ENCODE measurements at regions not wholly inside any gene's neighbourhood (a gene's known extent, or its start where the extent isn't known, plus 50 kb on each side); places are given as distances from the start of the nearest gene placed in this dataset.
"Not testable (repeated sequence)": the region's sequence is repeated elsewhere in the genome, so short reads cannot be mapped to it uniquely, and the experiment has no call there.

DNA sequence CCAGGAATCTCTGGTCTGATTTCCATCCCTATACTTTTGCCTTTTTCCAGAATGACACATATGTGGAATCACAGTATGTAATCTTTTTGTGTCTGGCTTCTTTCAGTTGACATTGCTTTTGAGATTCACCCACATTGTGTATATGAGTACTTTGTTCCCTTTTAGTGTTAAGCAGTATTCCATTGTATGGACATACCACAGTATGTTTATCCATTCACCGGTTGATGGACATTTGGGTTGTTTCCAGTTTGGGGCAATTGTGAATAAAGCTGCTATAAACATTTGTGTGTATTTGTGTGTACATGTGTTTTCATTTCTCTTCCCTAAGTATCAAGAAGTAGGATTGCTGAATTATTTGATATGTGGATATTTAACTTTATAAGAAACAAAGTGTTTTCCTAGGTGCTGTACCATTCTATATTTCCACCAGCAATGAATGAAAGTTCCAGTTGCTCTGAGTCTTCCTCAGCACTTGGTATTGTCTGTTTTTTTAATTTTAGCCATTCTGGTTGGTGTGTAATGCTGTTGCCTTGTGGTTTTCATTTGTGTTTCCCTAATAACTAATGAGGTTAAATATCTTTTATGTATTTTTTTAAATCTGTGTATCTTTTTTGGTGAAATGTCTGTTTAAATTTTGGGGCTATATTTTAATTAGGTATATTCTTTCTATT, 203.5 kb upstream of the HAAO start:
- no peak for DNase-seq (ENCODE audit: low read depth)

DNA sequence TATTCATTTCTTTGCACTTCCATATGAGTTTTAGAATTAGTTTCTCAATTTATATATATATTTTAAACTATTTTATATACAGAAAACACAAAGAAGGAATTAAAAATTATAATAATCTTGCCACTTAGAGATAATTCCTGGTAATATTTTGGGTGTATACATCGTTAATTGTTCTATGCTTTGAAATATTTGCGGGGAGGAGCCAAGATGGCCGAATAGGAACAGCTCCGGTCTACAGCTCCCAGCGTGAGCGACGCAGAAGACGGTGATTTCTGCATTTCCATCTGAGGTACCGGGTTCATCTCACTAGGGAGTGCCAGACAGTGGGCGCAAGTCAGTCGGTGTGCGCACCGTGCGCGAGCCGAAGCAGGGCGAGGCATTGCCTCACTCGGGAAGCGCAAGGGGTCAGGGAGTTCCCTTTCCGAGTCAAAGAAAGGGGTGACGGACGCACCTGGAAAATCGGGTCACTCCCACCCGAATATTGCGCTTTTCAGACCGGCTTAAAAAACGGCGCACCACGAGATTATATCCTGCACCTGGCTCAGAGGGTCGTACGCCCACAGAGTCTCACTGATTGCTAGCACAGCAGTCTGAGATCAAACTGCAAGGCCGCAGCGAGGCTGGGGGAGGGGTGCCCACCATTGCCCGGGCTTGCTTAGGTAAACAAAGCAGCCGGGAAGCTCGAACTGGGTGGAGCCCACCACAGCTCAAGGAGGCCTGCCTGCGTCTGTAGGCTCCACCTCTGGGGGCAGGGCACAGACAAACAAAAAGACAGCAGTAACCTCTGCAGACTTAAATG, 197.1 kb upstream of the HAAO start:
- DNase-seq (ENCODE audit: low read depth), result not testable (repeated sequence)

DNA sequence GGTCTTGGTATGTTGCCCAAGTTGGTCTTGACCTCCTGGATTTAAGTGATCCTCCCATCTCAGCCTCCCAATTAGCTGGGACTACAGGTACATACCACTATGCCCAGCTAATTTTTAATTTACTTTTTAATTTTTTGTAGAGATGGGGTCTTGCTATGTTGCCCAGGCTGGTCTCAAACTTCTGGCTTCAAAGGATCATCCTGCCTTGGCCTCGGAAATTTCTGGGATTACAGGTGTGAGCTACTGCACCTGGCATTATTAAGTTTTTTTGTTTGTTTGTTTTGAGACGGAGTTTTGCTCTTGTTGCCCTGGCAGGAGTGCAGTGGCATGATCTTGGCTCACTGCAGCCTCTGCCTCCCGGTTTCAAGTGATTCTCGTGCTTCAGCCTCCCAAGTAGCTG, 195.7 kb upstream of the HAAO start:
- not testable (repeated sequence) for DNase-seq (ENCODE audit: low read depth)

DNA sequence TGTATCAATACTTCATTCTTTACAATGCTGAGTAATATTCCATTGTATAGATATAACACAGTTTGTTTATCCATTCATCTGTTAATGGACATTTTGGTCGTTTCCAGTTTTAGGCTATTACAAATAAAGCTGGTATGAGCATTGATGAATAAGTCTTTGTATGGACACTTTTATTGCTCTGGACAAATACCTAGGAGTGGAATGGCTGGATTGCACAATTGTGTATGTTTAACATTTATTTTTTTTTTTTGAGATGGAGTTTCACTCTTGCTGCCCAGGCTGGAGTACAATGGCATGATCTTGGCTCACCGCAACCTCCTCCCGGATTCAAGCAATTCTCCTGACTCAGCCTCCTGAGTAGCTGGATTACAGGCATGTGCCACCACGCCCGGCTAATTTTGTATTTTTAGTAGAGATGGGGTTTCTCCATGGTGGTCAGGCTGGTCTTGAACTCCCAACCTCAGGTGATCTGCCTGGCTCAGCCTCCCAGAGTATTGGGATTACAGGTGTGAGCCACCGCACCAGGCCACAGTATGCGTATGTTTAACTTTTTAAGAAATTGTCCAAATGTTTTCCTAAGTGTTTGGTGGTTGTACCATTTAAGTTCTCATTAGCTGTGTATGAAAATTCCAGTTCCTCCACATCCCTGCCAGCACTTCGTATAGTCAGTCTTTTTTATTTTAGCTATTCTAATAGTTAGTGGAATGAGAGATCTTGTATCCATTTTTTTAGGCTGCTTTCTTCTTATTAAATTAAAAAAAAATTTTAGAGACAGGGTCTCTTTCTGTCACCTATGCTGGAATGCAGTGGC, 194.9 kb upstream of the HAAO start:
- DNase-seq (ENCODE audit: low read depth), result peak; percentile 33

DNA sequence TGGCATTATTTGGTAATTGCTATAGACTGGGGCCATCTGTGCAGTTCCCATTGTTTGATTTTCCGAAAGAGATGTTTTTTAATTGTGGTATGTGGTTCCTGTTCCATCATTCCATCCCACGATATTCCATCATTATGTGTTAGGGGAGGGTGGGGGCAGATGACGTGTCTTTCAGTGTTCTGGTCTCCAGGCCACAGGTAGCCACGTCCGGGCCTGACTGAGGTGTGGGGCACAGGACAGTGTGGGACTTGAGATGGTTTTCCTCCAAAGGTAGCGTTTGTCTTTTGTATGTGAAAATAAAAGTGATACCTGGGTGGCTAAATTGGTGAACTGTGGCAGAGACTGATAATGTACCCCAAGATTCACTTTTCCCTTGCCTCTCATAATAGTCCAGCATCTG, 192.2 kb upstream of the HAAO start:
- no peak for DNase-seq (ENCODE audit: low read depth)

DNA sequence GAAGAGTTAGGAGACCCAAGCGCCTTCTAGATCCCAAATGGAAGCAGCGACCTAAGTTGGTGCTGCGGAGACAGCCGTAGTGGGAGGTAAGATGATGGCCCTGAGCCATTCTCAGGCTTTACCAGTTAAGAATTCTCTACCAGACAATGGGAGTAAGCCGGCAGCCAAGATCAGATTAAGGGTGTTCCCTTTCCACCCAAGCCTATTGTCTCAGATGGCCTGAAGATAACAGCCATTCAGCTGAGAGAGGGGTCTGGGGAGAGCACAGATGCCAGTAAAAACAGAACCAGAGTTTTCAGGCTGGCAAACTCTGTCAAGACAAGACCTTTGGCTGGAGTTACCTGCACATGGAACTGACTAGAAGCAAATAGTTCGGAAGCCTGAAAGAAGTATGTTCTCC, 191.7 kb upstream of the HAAO start:
- no peak for DNase-seq (ENCODE audit: low read depth)

DNA sequence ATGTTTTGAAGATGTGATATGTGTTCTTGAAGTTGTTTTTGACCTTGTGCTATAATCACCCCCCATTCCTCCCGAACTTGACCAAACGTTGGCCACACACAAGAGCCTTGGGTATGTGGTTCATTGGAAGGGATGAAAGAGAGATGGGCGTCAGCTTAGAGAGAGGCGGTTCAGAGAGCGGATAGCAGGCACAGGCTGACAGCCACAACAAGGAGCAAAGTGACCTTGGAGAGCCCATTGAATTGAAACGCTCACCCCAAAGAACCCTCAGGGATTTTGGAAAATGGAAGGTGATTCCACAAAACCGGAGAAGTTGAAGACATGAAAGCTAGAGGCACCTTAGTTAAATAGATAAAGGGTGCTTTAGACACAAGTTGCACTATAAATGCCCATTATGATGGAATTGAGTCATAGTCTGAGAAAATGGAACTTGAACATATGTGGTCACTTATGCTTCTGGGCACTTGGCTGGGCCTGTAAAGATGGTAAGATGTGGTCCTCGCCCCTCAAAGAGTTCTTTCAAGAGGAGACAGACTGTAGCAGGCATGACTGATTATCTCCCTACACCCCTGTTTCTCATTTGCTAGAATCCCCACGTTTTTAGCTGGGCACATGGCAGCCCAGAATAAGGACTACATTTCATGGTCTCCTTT, 188.5 kb upstream of the HAAO start:
- DNase-seq (ENCODE audit: low read depth), result no peak

DNA sequence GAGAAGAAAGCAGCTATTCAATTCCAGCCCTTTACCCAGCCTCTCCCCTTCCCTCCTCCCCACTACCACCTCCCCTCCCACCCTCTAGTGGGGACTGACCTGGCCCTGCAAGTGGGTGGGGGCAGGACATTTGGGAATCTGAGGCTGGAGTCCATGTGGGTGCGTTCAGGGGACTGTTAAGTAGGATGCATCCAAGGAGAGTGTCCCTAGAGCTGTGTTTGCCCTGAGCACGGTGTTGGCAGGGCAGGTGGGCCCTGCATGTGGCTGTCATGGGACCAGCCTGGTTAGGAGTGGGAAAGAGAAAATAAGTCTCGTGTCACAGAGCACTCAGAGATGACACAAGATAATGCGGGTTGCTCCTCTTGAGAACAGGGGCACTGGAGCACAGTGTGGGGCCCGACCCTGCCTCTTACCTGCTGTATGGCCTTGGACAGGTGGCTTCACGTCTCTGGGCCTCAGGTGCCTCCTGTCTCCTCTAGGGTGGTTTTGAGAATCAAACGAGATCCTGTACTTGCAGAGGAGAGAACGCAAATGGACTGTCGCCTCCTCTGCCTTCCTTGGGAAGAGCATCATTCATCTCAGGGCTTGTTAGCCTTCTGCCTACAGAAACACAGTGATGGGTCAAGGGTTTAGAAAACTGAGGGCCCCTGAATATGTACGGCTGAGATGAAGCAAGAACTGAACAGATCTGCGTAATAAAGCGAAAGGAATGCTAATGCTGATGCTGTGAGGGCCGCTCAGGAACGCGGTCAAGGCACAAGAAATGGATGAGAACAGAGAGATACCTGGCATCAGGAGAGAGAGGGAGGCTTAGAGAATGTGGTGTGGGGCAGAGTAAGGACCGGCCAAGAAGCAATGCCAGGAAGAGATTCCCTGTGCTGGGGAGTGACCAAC, 187.7 kb upstream of the HAAO start:
- no peak for DNase-seq (ENCODE audit: low read depth)

DNA sequence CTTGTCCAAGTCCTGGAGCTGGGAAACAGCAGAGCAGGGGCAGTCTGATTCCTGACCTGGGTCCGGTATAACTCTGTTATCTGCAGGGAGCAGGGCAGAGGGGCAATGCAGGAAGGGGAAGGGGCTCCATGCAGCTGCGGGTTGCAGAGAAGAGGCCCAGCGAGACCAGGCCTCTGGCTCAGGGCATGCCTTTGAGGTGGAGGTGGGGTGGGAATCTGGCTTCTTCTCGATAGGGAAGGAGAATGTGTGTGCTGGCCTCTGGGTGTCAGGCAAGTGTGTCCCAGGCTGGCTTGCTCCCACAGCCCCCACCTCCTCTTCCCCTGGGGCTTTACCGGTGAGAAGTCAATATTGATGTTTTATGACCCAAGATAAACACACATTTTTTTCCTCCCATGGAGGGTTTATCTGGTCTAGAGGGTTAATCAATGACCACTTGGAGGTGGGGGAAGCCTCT, 187.1 kb upstream of the HAAO start:
- no peak for DNase-seq (ENCODE audit: low read depth)

DNA sequence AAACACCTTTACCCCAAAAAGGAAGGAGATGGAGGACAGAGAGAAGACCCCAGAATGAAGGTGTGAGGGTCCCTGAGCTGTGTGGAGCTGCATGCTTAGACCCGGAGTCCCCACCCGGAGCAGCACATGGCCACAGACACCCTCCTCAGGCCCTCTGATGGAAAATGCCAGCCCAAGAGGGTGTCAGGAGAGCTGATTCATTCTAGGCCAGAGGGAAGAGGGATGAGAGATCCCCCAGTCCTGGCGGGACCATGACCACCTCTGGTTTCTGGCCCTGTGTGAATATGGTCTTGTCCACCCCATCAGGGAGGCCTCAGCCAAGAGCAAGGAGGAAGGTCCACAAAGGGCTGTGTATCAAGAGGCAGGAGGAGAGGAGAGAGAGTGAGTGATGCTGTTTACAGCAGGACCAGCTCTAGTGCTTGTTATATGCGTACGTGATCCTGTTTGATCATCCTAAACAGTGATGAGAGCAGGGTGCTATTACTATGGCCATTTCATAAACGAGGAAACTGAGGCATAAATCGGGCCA, 186.6 kb upstream of the HAAO start:
- DNase-seq (ENCODE audit: low read depth), result no peak

DNA sequence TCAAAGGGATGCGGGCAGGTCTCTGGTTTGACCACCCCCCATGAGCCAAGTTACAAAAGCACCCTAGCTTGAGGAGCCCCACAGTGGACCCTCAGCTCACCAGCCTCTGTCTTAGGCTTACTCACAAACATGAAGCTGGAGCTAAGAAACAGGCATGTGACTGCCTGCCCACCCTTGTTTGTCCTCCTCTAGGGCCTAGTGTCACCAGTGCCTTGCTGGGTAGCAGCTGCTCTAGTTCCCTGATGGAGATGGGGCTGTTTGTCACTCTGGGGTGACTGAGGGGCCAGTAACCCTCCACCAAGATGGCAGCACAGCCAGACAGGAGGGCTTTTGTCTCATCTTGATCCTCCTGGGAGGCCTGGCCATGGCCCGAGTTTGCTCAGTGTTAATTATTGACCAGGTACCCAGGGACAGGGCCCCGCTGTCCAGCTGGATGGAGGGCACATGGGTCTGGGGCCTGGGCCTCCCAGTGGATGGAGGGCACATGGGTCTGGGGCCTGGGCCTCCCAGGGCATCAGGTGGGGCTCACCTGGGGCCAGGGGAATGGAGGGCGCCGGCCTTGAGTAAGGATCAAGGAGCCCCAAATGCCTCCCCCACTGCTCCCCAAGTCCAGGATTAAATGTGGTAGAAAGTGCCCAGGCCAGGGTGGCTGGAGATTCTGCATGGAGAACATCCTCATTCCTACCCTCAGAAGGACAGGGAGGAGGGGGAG, 185.9 kb upstream of the HAAO start:
- no peak for DNase-seq (ENCODE audit: low read depth)

DNA sequence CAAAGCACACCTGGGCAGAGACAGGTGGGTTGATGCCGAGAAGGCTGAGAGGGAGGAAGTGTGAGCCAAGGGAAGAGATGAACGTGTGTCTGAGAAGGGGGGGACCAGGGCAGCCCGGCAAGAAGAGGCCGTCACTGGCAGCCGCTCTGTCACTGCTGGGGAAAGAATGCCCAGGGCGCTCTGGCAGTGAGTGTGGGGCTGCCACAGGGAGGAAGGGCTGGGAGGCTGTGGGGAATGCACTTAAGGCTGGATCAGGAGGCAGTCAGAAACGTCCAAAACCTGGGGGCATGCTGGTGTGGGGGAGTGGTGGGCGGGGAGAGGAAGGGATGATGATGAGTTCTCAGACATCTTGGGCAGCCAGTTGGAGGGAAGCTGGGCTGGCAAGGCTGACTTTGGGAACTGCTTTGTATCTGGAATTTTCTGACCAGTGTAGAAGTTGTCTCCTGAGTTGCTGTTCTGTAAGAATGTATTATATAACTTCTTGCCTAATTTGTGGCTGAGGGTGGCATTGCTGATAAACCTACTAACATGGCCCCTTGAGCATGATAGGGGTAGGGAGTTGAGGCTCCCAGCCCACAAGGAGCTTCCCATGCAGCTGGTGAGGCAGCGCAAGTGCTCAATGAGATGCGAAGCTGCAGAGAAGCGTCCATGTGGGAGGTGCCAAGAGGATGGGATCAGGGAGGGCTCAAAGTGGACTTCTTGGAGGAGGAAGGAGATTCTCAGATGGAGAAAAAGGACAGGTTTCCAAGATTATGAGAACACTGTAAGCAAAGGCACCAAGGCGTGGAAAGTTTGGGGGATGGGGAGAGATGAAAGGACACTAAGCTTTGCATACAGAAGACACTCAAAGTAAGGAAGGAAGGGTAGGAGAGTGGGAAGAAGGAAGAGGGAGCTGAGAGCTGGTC, 185.1 kb upstream of the HAAO start:
- DNase-seq (ENCODE audit: low read depth), result no peak

DNA sequence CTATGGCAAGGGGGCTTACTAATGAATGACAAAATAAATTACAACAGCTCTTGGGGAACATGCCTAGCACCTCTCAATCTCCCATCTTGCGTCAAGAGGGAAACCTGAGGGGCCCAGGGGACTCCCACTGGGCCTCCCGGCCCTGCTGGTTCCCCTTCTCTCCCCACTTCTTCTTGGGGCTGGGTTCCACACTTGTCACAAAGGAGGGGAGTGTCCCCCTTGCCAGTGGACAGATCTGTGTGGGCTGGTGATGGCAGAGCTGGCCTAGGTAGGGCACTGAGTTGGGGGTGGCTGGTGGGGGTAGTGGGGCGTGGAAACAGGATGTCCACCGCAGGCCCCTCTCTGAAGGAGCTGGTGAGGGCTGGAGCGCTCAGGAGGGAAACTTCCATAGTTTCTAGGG, 184.0 kb upstream of the HAAO start:
- DNase-seq (ENCODE audit: low read depth), result no peak

DNA sequence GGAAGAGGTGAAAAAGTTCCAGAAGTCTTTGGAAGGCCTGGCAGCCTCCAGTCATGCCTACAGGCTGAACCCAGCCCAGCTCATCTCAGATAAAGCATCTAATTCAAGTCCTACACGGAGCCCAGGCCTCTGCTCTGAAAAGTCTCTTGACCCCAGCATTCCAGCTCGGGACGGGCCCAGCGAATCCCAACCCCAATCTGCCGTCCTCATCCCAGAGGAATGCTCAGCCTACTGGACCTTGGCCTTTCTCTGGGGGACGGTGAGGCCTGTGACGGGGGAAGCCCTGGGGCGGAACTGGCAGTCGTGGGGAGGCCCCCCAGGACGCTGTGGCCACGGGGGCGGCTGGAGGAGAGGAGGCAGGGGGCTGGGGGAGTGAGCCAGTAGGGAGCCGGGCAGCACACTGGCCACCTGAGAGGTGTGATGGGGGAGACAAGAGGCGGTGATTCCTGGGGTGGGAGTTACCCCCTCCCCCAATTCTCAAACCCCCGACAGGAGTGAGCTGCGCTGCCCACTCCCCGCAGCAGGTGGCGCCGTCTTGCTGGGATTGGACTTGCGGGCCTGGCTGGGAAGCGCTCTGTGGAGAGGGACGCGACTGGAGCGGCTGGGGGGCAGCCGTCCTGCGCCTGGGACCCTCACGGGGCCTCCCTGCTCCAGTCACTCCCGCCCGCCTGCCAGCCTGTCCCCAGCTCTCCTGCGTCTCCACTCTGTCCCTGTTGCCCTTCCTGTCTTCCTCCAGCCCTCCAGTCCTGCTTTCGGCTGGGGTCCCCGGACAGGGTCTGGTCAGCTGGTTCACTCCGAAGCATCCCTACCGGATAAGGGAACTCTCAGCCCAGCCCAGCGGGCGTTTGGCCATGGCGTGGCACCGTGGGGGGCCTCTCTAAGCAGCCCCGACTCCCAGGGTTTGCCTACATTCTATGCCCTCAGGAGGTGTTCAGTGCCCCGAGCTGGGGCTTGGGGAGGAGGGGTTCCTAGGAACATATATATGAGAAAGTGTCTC, 182.6 kb upstream of the HAAO start:
- DNase-seq (ENCODE audit: low read depth), result peak; percentile 59

DNA sequence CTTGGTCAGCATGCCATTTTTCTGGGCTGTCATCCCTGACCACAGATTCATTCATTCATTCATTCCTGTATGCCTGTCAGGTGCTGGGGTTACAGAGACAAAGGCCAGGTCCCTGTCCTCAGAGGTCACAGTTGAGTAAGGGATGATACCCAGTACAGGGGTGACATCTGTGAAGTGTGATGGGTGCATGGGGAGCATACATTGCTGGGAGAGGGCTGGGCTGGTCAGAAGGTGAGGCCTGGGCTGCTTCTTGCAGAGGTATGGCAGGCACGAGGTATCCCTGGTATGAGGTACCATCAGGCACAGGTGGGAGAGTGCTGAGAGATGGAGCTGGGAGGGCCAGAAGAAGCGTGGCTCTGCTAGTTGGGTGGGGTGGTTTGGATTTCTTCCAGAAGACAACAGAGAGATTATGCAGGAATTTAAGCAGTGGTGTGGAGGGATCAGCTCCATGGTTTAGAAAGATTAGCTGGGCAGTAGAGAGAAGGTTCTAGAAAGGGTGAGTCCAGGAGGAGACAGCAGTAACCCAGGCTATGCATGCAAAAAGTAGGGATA, 181.9 kb upstream of the HAAO start:
- DNase-seq (ENCODE audit: low read depth), result no peak

DNA sequence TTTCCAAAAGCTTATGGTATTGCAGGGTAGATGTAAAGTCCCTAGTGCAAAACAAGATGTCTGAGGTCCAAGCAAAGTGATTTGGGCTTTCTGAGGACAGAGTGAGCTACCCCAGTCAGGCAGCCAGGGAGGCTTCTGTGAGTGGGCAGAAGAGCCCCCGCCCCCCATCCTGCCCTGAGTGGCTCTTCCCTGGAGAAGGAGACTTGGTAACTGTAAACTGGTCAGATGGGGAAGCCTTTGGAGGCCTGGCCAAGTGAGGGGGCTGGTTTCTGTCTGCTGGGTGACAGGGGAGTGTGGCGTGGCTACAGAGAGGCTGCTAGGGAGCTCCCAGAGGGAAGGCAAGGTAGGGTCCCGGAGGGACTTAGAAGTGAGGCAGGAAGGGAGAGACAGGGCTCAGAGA, 181.3 kb upstream of the HAAO start:
- DNase-seq (ENCODE audit: low read depth), result no peak

DNA sequence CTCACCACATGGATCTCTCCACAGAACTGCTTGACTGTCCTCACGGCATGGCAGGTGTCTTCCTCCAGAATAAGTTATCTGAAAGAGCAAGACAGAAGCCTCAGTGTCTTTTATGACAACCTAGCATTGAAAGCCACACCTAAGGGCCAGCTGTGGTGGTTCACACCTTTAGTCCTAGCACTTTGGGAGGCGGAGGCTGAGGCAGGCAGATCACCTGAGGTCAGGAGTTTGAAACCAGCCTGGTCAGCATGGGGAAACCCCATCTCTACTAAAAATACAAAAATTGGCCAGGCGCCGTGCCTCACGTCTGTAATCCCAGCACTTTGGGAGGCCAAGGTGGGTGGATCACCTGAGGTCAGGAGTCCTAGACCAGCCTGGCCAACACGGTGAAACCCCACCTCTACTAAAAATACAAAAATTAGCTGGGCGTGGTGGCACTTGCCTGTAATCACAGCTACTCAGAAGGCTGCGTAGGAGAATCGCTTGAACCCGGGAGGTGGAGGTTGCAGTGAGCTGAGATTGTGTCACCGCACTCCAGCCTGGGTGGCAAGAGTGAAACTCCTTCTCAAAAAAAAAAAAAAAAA, 180.6 kb upstream of the HAAO start:
- not testable (repeated sequence) for DNase-seq (ENCODE audit: low read depth)

All from fibroblast of the conjunctiva (primary cell).